GM12878 (cell line): ENCODE measurements at regions not wholly inside any gene's neighbourhood (a gene's known extent, or its start where the extent isn't known, plus 50 kb on each side); places are given as distances from the start of the nearest gene placed in this dataset.

Experiments used
- ATAC-seq: fragments of 200-7000 bp; cut with Tn5 transposase; 3 replicates; pipeline ENCODE4 v1.9.1; 2020; ENCODE audit warnings: mild to moderate bottlenecking, moderate library complexity
- BruUV-seq: library from RNA; stranded (reverse); fragments of 400-500 nt; replicated peaks from 2 replicates; lab custom pipeline; 2021; lab: Mats Ljungman, UMichigan
- CTCF ChIA-PET: fragments of 300-600 bp; sonication (Branson Sonifier 250); formaldehyde crosslinking; extraction: SDS; loops from one replicate; lab custom pipeline; 2021; ENCODE audit warnings: inconsistent platforms; lab: Yijun Ruan, JAX
- POLR2A ChIA-PET: fragments of 350-600 bp; formaldehyde crosslinking; extraction: SDS; loops from one replicate; lab custom pipeline; 2021; ENCODE audit warnings: inconsistent platforms; lab: Charles Lee
- RAD21 ChIA-PET: fragments of 300-600 bp; sonication (Branson Sonifier 250); formaldehyde crosslinking; loops from one replicate; lab custom pipeline; 2023; ENCODE audit warnings: antibody characterized with exemption; ENCODE audit not compliant: unreplicated experiment; lab: Charles Lee
- SMC1A ChIA-PET: fragments of 300-600 bp; sonication (Branson Sonifier 250); formaldehyde crosslinking; loops from one replicate; lab custom pipeline; 2023; ENCODE audit not compliant: unreplicated experiment, uncharacterized antibody; lab: Charles Lee
- DNase-seq: peaks from one replicate; pipeline ENCODE4 v3.0.0-alpha.2; 2011; ENCODE audit warnings: low read depth, low spot score
- FAIRE-seq: peaks from 3 replicates; lab custom pipeline; 2011; peaks lifted over from hg19 to GRCh38; lab: Jason Lieb, UNC
- H2AFZ ChIP-seq: 2 replicates; pipeline ENCODE4 v1.6.0; 2011; ENCODE audit warnings: low read depth, low read length, control low read depth; ENCODE audit not compliant: control insufficient read depth
- H3K27ac ChIP-seq: 2 replicates; pipeline ENCODE4 v1.5.1; 2011; ENCODE audit warnings: control low read depth; ENCODE audit not compliant: control insufficient read depth, insufficient read depth
- H3K27me3 ChIP-seq, 2 experiments: replicated peaks in 1 of 2; 2 replicates each; pipeline versions ENCODE4 v1.6.0 to v1.6.1; 2011; ENCODE audit warnings: low read length in 1 of 2; ENCODE audit not compliant: control insufficient read depth in 2 of 2, insufficient read depth in 2 of 2
- H3K36me3 ChIP-seq, 2 experiments: 2 replicates each; pipeline ENCODE4 v1.5.1; 2011; ENCODE audit warnings: low read length in 1 of 2; ENCODE audit not compliant: control insufficient read depth in 2 of 2, insufficient read depth in 2 of 2
- H3K4me1 ChIP-seq: 2 replicates; pipeline ENCODE4 v1.6.1; 2011; ENCODE audit warnings: mild to moderate bottlenecking, low read length, moderate library complexity, mixed read lengths; ENCODE audit not compliant: control insufficient read depth, insufficient read depth
- H3K4me2 ChIP-seq: 2 replicates; pipeline ENCODE4 v1.6.0; 2011; ENCODE audit warnings: control low read depth; ENCODE audit not compliant: control insufficient read depth, insufficient read depth
- H3K4me3 ChIP-seq: fragments of 200-600 bp; sonication (generic); 2 replicates; pipeline ENCODE4 v1.5.1; 2016
- H3K79me2 ChIP-seq: 2 replicates; pipeline ENCODE4 v1.6.0; 2011; ENCODE audit warnings: low read length; ENCODE audit not compliant: control insufficient read depth, insufficient read depth
- H3K9ac ChIP-seq: 2 replicates; pipeline ENCODE4 v1.8.0; 2011; ENCODE audit warnings: low read length, control low read depth, mixed read lengths; ENCODE audit not compliant: control insufficient read depth, insufficient read depth
- H3K9me3 ChIP-seq: replicated peaks from 3 replicates; pipeline ENCODE4 v1.5.1; 2011; ENCODE audit warnings: mild to moderate bottlenecking, low read length; ENCODE audit not compliant: control insufficient read depth, insufficient read depth
- H4K20me1 ChIP-seq: 2 replicates; pipeline ENCODE4 v1.6.0; 2011; ENCODE audit not compliant: control insufficient read depth, insufficient read depth
- BACH1 ChIP-seq: fragments of 450-650 bp; IDR thresholded peaks from 2 replicates; pipeline ENCODE4 v1.6.1; 2017; ENCODE audit warnings: mild to moderate bottlenecking, borderline replicate concordance
- BRCA1 ChIP-seq: IDR thresholded peaks from 2 replicates; pipeline ENCODE4 v1.6.1; 2011; ENCODE audit warnings: low read depth, low read length, improper control_type of control experiment
- CBFB ChIP-seq: IDR thresholded peaks from 2 replicates; pipeline ENCODE4 v1.6.1; 2016; ENCODE audit warnings: antibody characterized with exemption, low read depth
- CHD2 ChIP-seq: IDR thresholded peaks from 2 replicates; pipeline ENCODE4 v1.6.1; 2011; ENCODE audit warnings: low read depth, low read length, improper control_type of control experiment, borderline replicate concordance
- CREB1 ChIP-seq: IDR thresholded peaks from 2 replicates; pipeline ENCODE4 v1.6.1; 2012; ENCODE audit warnings: low read depth, mild to moderate bottlenecking, inconsistent platforms
- CREM ChIP-seq: IDR thresholded peaks from 2 replicates; pipeline ENCODE4 v1.6.1; 2014; ENCODE audit warnings: antibody characterized with exemption, low read depth
- IKZF1 ChIP-seq: fragments of 450-650 bp; conservative IDR thresholded peaks from 2 replicates; pipeline ENCODE4 v1.6.1; 2017; ENCODE audit warnings: antibody characterized with exemption, mild to moderate bottlenecking
- MYC ChIP-seq: IDR thresholded peaks from 2 replicates; pipeline ENCODE4 v1.6.1; 2011; ENCODE audit warnings: mild to moderate bottlenecking, low read length, moderate library complexity, inconsistent platforms; ENCODE audit not compliant: insufficient read depth, insufficient replicate concordance, insufficient read length, severe bottlenecking
- NFYA ChIP-seq: IDR thresholded peaks from 2 replicates; pipeline ENCODE4 v1.6.1; 2011; ENCODE audit warnings: low read depth, mild to moderate bottlenecking, low read length, improper control_type of control experiment, borderline replicate concordance
- NFYB ChIP-seq: IDR thresholded peaks from 2 replicates; pipeline ENCODE4 v1.6.1; 2011; ENCODE audit warnings: low read depth, mild to moderate bottlenecking, low read length, improper control_type of control experiment, moderate library complexity; ENCODE audit not compliant: insufficient read depth
- NR2C1 ChIP-seq: fragments of 450-650 bp; IDR thresholded peaks from 2 replicates; pipeline ENCODE4 v1.6.1; 2017; ENCODE audit warnings: antibody characterized with exemption, mild to moderate bottlenecking, moderate library complexity
- RAD21 ChIP-seq: IDR thresholded peaks from 2 replicates; pipeline ENCODE4 v1.6.1; 2011; ENCODE audit warnings: mild to moderate bottlenecking, low read depth, low read length, moderate library complexity; ENCODE audit not compliant: insufficient read depth
- RELA ChIP-seq: fragments of 450-650 bp; IDR thresholded peaks from 2 replicates; pipeline ENCODE4 v1.8.0; 2014; ENCODE audit warnings: borderline replicate concordance; ENCODE audit not compliant: partially characterized antibody
- SMC3 ChIP-seq: IDR thresholded peaks from 2 replicates; pipeline ENCODE4 v1.6.1; 2011; ENCODE audit warnings: low read length, improper control_type of control experiment, borderline replicate concordance
- TAF1 ChIP-seq: IDR thresholded peaks from 2 replicates; pipeline ENCODE4 v1.6.1; 2011; ENCODE audit warnings: mild to moderate bottlenecking, low read depth, low read length, borderline replicate concordance
- ZZZ3 ChIP-seq: IDR thresholded peaks from 2 replicates; pipeline ENCODE4 v1.6.1; 2011; ENCODE audit warnings: low read depth; ENCODE audit not compliant: control insufficient read depth, insufficient read length
- WGBS: methylation state at CpG from one replicate; pipeline ENCODE4 v1.1.6; 2016; ENCODE audit warnings: low lambda C conversion rate; ENCODE audit not compliant: insufficient replicate concordance, insufficient coverage; ENCODE audit errors: missing lambda C conversion rate; 5-methylcytosine and 5-hydroxymethylcytosine counted together
- in situ Hi-C: fragments of 300-500 bp; cut with MboI; formaldehyde crosslinking; loops from 9 replicates; pipeline ENCODE4 v1.14.3; 2018; ENCODE audit warnings: mixed read lengths
- intact Hi-C: fragments of 100-400 bp; cut with micrococcal nuclease; formaldehyde crosslinking; loops from one replicate; pipeline ENCODE4 v1.14.2; 2022; ENCODE audit not compliant: unreplicated experiment
- TF ChIP-seq, protein P1 (sequence below): fragments of 450-650 bp; formaldehyde crosslinking; IDR thresholded peaks from 2 replicates; pipeline ENCODE4 v1.4.0; 2022; ENCODE audit warnings: mild to moderate bottlenecking, moderate library complexity
- TF ChIP-seq, protein P2 (sequence below): fragments of 450-650 bp; formaldehyde crosslinking; IDR thresholded peaks from 2 replicates; pipeline ENCODE4 v1.4.0; 2020; ENCODE audit warnings: mild to moderate bottlenecking, moderate library complexity

- H2AFZ ChIP-seq, result no peak overlapping the region
- H4K20me1 ChIP-seq, result no peaks in the 10 kb centered on the region
- DNase-seq, result no peak
- H3K9ac ChIP-seq, result no peak overlapping the region
- H3K4me3 ChIP-seq, result no peak overlapping the region
- ChIA-PET RAD21 (no interaction called here), POLR2A (no interaction called here), CTCF (no interaction called here)
- no peak for ATAC-seq
- H3K4me1 ChIP-seq, result no peaks in the 10 kb centered on the region
- H3K79me2 ChIP-seq, result no peaks in the 10 kb centered on the region
- H3K27ac ChIP-seq, result no peak overlapping the region
- FAIRE-seq, result no peak
- no TSS peak for BruUV-seq
- in situ Hi-C loops, result no loop called here
- intact Hi-C loops, result no loop called here
- no peaks in the 10 kb centered on the region for H3K27me3 ChIP-seq
- H3K4me2 ChIP-seq, result no peak overlapping the region
- 0% methylated on average over 3 of the region's 3 CpGs for WGBS
- TF ChIP-seq, protein P1, sequence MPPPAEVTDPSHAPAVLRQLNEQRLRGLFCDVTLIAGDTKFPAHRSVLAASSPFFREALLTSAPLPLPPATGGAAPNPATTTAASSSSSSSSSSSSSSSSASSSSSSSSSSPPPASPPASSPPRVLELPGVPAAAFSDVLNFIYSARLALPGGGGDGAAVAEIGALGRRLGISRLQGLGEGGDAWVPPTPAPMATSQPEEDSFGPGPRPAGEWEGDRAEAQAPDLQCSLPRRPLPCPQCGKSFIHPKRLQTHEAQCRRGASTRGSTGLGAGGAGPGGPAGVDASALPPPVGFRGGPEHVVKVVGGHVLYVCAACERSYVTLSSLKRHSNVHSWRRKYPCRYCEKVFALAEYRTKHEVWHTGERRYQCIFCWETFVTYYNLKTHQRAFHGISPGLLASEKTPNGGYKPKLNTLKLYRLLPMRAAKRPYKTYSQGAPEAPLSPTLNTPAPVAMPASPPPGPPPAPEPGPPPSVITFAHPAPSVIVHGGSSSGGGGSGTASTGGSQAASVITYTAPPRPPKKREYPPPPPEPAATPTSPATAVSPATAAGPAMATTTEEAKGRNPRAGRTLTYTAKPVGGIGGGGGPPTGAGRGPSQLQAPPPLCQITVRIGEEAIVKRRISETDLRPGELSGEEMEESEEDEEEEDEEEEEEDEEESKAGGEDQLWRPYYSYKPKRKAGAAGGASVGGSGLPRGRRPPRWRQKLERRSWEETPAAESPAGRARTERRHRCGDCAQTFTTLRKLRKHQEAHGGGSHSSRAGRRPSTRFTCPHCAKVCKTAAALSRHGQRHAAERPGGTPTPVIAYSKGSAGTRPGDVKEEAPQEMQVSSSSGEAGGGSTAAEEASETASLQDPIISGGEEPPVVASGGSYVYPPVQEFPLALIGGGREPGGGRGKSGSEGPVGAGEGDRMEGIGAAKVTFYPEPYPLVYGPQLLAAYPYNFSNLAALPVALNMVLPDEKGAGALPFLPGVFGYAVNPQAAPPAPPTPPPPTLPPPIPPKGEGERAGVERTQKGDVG, result no peak
- TF ChIP-seq CHD2 (no peak), RELA (no peak), ZZZ3 (no peak), NFYB (no peak), RAD21 (no peak), BACH1 (no peak), CBFB (no peak), NFYA (no peak), CREM (no peak), SMC3 (no peak), MYC (no peak), BRCA1 (no peak), CREB1 (no peak), TAF1 (no peak), NR2C1 (no peak), IKZF1 (no peak)
- TF ChIP-seq, protein P2, sequence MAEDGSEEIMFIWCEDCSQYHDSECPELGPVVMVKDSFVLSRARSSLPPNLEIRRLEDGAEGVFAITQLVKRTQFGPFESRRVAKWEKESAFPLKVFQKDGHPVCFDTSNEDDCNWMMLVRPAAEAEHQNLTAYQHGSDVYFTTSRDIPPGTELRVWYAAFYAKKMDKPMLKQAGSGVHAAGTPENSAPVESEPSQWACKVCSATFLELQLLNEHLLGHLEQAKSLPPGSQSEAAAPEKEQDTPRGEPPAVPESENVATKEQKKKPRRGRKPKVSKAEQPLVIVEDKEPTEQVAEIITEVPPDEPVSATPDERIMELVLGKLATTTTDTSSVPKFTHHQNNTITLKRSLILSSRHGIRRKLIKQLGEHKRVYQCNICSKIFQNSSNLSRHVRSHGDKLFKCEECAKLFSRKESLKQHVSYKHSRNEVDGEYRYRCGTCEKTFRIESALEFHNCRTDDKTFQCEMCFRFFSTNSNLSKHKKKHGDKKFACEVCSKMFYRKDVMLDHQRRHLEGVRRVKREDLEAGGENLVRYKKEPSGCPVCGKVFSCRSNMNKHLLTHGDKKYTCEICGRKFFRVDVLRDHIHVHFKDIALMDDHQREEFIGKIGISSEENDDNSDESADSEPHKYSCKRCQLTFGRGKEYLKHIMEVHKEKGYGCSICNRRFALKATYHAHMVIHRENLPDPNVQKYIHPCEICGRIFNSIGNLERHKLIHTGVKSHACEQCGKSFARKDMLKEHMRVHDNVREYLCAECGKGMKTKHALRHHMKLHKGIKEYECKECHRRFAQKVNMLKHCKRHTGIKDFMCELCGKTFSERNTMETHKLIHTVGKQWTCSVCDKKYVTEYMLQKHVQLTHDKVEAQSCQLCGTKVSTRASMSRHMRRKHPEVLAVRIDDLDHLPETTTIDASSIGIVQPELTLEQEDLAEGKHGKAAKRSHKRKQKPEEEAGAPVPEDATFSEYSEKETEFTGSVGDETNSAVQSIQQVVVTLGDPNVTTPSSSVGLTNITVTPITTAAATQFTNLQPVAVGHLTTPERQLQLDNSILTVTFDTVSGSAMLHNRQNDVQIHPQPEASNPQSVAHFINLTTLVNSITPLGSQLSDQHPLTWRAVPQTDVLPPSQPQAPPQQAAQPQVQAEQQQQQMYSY (CRISPR knock-in tag), result no peak
- TF ChIP-seq, all 136 proteins: peak for 0
- SMC1A ChIA-PET, result no interaction called here
- Histone ChIP-seq H3K36me3 (no peaks in the 10 kb centered on the region), H3K9me3 (no peaks in the 10 kb centered on the region)
Observed at GRCh38 chr5:13382232-13382631, 562.3 kb downstream of the DNAH5 start.
